ENCODE measurements at regions not wholly inside any gene's neighbourhood (a gene's known extent, or its start where the extent isn't known, plus 50 kb on each side); places are given as distances from the start of the nearest gene placed in this dataset.

GRCh38 chr2:100722125-100722524 lies 97.8 kb upstream of the NPAS2 start:
- no peak for TF ChIP-seq CTCF (IDR thresholded peaks at IDR 0.05)
- no peak for TF ChIP-seq POLR2A (IDR thresholded peaks at IDR 0.05)
